HG03457 (cell line): ENCODE measurements at regions not wholly inside any gene's neighbourhood (a gene's known extent, or its start where the extent isn't known, plus 50 kb on each side); places are given as distances from the start of the nearest gene placed in this dataset.
A peak's percentile ranks its signal among the peaks of the same experiment; 100 is the strongest.
"Not testable (repeated sequence)": the region's sequence is repeated elsewhere in the genome, so short reads cannot be mapped to it uniquely, and the experiment has no call there.

ENCODE experiments used
- ATAC-seq: cut with Tn5 transposase; IDR thresholded peaks from one replicate; pipeline ENCODE4 v1.9.1; 2021; ENCODE audit warnings: moderate number of reproducible peaks; ENCODE audit not compliant: unreplicated experiment

DNA sequence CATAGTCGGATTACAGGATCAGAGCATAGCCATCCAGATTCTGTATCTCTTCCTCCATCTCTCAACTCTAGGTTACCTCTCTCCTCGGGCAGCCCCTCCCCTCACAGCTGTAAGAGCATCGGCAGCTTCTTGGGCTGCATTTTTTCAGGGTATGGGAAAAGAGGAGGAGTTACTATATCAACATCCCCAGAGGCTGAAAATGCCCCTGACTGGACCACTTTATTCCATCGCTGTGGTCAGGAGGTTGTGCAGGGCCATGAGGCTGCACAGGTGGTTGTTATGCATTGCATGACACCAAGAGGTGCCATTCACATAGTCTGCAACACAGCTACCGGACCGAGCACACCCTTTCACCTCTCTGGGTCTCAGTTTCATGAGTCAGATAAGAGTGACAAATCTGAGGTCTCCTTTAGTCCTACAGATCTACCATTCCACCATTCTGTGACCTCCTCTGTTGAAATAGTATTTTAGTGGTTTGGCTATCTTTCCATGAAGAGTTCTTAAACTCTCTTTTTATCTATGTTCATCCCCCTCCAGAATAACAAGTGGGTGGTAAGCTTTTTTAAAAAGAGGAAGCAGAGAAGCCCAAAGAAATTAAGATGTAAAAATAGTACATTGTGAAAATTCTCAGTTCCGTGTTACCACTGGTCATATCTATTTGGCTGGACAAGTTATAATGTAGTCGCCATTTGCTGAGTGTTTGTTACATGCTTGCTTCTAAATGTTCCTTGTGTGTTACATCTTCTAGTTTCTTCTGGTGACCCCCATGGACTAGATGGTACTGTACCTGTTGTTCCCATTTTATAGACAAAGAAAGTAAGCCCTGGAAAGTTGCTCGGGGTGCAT is 56.6 kb upstream of the SLC1A4 start:
- peak; percentile 79 for ATAC-seq

DNA sequence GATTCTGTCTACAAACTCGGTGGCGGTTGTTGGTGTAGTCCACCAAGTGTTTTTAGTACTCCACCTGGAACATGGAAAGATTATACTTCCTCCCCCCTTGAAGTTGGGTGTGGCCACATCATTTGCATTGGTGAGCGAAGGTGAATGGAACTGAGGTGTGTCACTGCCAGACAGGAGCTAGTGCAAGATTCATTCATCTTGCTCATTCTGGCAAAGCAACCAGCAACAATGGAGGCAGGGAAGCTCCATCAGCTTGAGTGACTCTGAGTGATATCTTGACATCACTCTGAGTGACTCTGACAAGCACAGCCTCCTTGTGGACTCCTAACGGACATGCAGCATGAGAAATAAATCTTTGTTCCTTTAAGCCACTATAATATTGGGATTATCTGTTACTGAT is 54.7 kb upstream of the SLC1A4 start:
- no peak for ATAC-seq

DNA sequence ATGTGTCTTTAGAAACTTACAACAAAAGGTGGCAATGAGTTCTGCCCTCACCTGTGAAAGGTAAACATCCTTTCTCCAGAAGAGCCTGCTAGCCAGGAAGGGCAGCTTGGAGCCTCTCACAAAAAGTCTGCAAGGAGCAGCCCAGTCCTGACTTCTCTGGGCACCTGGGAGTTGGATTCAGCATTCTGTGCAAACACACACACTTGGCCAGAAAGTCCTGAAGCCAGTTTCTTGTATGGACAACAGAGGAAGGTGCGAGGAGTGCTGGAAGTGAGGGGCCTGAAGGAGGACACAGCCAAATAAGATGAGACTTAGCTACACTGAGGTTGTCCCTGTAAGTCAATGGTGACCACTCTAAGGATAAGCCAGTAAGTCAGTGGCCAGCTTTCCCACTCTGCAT is 52.4 kb upstream of the SLC1A4 start:
- no peak for ATAC-seq

DNA sequence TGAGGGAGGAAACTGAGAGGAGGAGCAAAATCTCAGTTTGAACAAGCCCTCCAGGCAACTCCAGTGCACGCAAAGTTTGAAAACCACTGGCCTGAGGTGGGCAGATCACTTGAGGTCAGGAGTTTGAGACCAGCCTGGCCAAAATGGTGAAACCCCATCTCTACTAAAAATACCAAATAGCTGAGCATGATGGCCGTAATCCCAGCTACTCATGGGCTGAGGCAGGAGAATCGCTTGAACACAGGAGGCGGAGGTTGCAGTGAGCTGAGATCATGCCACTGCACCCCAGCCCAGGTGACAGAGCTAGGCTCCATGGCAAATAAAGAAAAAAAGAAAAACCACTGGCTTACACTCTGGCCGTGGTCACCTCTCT is 51.9 kb upstream of the SLC1A4 start:
- ATAC-seq, result not testable (repeated sequence)

DNA sequence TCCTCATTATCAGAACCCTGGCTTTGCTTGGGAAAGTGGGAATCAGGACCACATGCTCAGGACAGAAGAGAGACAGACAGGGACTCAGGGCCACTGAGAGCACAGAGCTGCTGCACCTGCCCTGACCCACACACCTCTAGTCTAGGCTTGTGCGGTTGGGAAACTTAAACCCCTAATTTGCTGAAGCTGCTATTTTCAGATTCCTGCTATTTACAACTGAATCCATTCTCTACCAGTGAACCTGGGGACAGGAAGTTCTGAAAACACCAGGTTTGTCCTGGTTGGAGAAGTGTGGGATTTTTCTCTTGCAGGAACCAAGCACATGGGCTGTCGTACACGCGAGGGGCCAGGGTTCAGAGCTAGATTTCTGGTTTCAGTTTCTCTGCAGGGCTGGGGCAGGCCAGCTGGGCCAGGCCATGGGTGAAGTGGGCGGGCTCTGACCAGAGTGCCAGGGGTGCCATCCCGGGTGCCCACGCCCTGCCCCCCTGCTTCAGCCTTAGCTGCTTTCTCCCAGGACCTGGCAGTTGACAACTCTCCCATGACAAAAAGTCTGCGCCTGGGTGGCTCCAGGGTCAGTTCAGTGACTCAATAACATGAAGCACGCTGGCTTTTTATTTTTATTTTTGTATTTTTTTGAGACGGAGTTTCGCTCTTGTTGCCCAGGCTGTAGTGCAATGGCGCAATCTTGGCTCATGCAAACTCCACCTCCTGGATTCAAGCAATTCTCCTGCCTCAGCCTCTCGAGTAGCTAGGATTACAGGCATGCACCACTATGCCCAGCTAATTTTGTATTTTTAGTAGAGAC is 51.3 kb upstream of the SLC1A4 start:
- ATAC-seq, result peak; percentile 36

DNA sequence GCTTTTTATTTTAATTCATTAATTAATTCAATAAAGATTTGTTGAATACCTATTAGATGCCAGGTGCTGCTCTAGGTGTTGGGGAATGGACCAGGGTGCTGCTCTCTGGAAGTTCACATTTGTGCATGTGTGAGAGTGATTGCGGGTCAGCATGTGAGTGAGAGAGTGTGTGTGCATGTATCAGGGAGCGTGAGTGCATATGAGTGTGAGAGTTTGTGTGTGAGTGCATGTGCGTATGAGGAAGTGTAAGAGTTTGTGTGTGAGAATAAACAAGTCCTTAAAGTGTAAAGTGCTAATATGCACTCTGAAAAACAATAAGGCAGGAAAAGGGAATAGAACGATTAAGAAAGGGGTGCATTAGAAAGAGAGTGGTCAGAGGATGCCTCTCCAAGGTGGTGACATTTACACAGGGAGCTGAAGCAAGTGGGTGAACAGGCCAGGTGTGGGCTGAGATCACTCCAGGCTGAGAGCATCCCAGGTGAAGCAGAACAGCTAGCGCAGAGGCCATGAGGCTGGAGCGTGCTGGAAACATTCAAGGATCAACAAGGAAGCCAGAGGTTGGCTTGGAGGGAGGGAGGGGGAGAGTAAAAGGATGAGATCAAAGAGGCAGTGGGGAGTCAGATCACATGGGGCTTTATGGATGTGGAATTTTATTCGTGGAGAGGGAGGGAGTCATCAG is 50.5 kb upstream of the SLC1A4 start:
- no peak for ATAC-seq

DNA sequence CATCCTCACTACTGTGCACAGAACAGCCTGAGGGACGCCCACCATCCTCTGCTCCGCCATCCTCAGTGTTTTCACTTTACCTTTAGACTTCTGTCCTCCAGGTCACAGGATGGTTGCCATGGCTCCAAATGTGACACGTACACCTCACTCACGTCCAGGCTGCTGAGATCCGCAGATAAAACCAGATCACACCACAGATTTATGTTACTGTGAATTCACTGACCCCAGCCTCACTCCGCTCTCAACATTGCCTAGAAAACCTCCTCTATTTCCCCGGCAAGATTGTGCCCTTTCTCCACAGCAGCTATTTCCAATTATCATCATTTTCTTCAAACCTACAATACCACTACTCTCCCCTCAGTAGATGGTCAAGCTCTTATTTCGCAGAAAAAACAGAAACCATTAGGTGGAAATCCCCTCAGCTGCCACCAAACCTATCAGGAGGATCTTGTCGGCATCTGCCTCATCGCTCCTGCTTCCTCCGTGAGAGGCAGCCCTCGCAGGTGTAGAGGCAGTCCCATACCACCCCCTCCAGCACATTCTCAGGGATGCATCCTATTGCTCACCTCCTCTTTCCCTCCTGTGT is 49.8 kb upstream of the SLC1A4 start:
- ATAC-seq, result peak; percentile 57
